ENCODE measurements at regions not wholly inside any gene's neighbourhood (a gene's known extent, or its start where the extent isn't known, plus 50 kb on each side); places are given as distances from the start of the nearest gene placed in this dataset.

DNA sequence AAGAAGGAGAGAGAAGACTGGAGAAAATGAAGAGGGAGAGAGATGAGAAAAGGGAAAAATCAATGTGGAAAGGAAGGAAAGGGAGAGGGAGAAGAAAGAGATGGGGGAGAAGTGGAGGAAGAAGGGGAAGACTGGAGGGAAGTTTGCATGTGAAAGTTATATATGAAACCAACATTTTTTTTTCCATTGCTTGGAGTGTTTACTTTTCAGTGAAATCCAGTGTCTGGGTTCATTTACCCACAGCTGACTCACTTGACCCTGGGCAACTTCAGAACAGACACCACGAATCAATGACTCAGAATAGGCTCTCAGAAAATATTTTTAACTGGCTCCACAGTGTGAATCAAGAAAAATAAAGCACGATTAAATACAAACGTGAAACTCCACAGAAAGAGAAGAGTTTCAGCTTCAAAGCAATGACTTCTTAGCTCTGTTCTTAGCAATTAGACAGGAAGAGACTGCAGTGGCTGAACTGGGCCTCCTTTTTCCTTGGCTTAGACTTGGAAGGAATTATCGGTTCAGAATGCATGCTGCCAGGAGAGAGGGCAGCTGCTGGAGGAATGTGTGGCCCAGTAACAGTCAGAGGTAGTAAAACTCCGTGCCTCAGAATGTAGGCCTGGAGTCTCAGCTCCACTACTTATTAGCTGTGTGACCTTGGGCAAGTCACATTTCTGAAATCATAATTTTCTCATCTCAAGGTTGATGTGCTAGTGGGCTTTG lies 237.5 kb downstream of the MIAT start:
- H3K36me3 ChIP-seq, result no peaks in the 10 kb centered on the region
- peak overlapping the region; percentile 49 for H3K27ac ChIP-seq
- H3K4me1 ChIP-seq, result peaks cover 24% of the 10 kb centered on the region
- 28% methylated on average over 5 of the region's 5 CpGs for WGBS
- no peaks in the 10 kb centered on the region for H3K27me3 ChIP-seq
- no peak overlapping the region for H3K4me3 ChIP-seq
- no peak for TF ChIP-seq POLR2A (IDR thresholded peaks at IDR 0.05)
- no peak for TF ChIP-seq EP300 (IDR thresholded peaks at IDR 0.05)
- TF ChIP-seq POLR2AphosphoS5 (IDR thresholded peaks at IDR 0.05), result no peak
- no peak for TF ChIP-seq CTCF (IDR thresholded peaks at IDR 0.05)
- DNase-seq (ENCODE audit: low spot score in 2 of 2), result no peak
- H3K9me3 ChIP-seq, result no peaks in the 10 kb centered on the region

DNA sequence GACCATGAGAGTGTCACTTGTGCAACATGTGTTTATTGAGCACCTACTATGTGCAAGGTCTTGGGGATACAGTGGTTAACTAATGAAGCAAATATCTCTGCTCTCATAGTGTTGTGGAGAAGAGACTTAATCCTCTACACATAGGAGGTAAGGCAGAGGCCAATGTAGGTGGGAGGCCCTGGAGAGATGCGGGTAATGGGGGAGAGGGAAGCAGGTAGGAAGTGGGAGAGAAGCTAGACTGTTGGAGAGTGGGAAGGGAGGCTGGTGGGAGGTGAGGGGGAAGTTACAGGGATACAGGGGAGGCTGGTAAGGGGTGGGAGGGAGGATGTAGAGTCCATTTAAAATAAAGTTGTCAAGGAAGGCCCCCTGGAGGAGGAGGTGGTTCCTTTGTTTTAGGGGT lies 240.0 kb downstream of the MIAT start:
- Histone ChIP-seq H3K36me3 (no peaks in the 10 kb centered on the region), H3K9me3 (no peaks in the 10 kb centered on the region), H3K27me3 (no peaks in the 10 kb centered on the region), H3K27ac (no peak overlapping the region), H3K4me3 (no peak overlapping the region), H3K4me1 (peaks cover 20% of the 10 kb centered on the region)
- DNase-seq (ENCODE audit: low spot score in 2 of 2), result no peak
- TF ChIP-seq POLR2AphosphoS5 (IDR thresholded peaks at IDR 0.05) (no peak), POLR2A (IDR thresholded peaks at IDR 0.05) (no peak), CTCF (IDR thresholded peaks at IDR 0.05) (no peak), EP300 (IDR thresholded peaks at IDR 0.05) (no peak)
- WGBS, result 96% methylated on average over 1 of the region's 1 CpG

DNA sequence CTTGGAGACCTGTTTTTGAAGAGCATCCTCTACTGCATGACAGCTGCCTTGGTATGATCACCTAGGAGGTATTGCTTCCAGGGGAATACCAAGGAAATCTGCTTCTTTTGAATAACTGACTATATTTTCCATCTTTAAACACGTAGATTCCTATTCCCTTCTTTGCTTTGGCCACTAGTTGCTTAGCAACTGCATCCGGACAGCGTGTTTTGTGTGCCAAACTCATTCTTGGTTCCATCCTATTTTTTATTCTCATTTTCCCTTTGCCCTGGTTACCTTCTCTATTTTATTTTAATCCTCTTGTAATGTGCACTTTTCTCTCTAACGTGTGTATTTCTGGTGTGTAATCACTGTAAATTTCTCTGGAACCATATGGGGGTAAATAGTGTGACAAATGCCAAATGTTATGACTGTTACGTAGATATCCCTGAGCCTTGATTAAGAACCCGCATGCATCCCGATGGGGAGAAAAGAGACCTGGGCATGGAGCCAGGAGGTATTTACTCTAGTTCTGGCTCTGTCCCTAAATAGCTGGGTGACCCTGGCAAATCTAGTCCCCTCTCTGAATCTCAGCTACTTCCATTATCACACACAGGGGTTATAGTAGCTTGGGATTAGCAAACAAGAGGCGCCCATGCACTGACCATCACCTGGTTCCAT lies 241.7 kb downstream of the MIAT start:
- DNase-seq (ENCODE audit: low spot score in 2 of 2), result no peak
- H3K36me3 ChIP-seq, result no peaks in the 10 kb centered on the region
- WGBS, result 74% methylated on average over 8 of the region's 8 CpGs
- peaks cover 23% of the 10 kb centered on the region for H3K4me1 ChIP-seq
- no peak for TF ChIP-seq EP300 (IDR thresholded peaks at IDR 0.05)
- TF ChIP-seq CTCF (IDR thresholded peaks at IDR 0.05), result no peak
- TF ChIP-seq POLR2A (IDR thresholded peaks at IDR 0.05), result no peak
- no peak for TF ChIP-seq POLR2AphosphoS5 (IDR thresholded peaks at IDR 0.05)
- H3K27me3 ChIP-seq, result no peaks in the 10 kb centered on the region
- no peak overlapping the region for H3K27ac ChIP-seq
- no peaks in the 10 kb centered on the region for H3K9me3 ChIP-seq
- H3K4me3 ChIP-seq, result no peak overlapping the region

GRCh38 chr22:26900787-26901186 lies 243.4 kb downstream of the MIAT start:
- no peak for DNase-seq (ENCODE audit: low spot score in 2 of 2)
- TF ChIP-seq POLR2A (IDR thresholded peaks at IDR 0.05) (no peak), CTCF (IDR thresholded peaks at IDR 0.05) (no peak), EP300 (IDR thresholded peaks at IDR 0.05) (no peak), POLR2AphosphoS5 (IDR thresholded peaks at IDR 0.05) (no peak)
- Histone ChIP-seq H3K4me1 (peaks cover 13% of the 10 kb centered on the region), H3K36me3 (no peaks in the 10 kb centered on the region), H3K4me3 (no peak overlapping the region), H3K27me3 (no peaks in the 10 kb centered on the region), H3K27ac (no peak overlapping the region), H3K9me3 (no peaks in the 10 kb centered on the region)
- 71% methylated on average over 5 of the region's 5 CpGs for WGBS

DNA sequence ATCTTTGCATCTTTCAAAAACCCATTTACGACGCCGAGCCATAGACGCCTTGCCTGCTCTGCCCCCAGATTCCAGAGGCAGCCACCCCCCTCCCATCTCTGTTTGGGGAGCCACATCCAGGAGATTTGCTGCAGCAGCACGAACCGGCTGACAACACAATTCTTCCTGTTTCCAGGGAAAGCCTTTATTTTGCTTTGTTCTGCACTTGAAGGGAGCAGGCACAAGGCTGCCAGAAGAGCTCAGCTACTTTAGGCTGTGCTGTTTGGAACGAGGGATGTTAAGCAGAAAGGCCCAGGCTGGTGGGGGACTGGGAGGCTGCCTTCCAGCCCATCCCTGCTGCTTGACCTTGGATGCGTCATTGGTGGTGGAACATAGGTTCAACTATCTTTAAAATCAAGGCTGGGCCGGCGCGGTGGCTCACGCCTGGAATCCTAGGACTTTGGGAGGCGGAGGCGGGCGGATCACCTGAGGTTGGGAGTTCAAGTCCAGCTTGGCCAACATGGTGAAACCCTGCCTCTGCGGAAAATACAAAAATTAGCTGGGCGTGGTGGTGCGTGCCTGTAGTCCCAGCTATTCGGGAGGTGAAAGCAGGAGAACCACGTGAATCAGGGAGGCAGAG lies 243.9 kb downstream of the MIAT start:
- Histone ChIP-seq H3K36me3 (no peaks in the 10 kb centered on the region), H3K9me3 (no peaks in the 10 kb centered on the region), H3K4me3 (no peak overlapping the region), H3K27ac (no peak overlapping the region), H3K4me1 (peaks cover 13% of the 10 kb centered on the region), H3K27me3 (no peaks in the 10 kb centered on the region)
- 91% methylated on average over 20 of the region's 20 CpGs for WGBS
- no peak for DNase-seq (ENCODE audit: low spot score in 2 of 2)
- TF ChIP-seq POLR2AphosphoS5 (IDR thresholded peaks at IDR 0.05), result no peak
- TF ChIP-seq POLR2A (IDR thresholded peaks at IDR 0.05), result no peak
- TF ChIP-seq EP300 (IDR thresholded peaks at IDR 0.05), result no peak
- TF ChIP-seq CTCF (IDR thresholded peaks at IDR 0.05), result no peak

All from suprapubic skin (tissue), 4 donors.